ENCODE measurements at regions not wholly inside any gene's neighbourhood (a gene's known extent, or its start where the extent isn't known, plus 50 kb on each side); places are given as distances from the start of the nearest gene placed in this dataset.

DNA sequence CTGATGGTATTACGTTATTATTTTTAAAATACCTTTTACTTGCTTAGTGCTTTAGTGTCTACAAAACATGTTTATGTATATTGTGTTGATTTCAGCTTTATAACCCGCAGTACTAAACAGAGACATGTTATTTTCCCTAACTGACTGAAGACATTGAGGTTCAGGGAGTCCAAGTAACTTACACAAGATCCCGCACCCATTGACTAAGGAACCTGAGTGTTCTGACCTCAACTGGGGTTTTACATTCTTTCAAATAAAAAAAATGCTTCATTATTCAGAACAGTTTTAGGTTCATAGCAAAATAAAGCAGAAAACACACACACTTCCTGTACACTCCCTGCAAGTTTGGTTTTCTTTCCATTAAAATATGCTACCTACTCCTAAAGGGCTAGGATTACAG lies 60.4 kb upstream of the METAP2 start:
- no peak overlapping the region for H3K27ac ChIP-seq
- no peaks in the 10 kb centered on the region for H3K27me3 ChIP-seq
- 53 to 65% (median 58%) methylated on average over 3 of the region's 3 CpGs for WGBS, 3 donors
- no peaks in the 10 kb centered on the region for H3K36me3 ChIP-seq
- no peak overlapping the region for H3K4me3 ChIP-seq
- H3K4me1 ChIP-seq (ENCODE audit: insufficient read depth) = no peaks in the 10 kb centered on the region
- intact Hi-C loops (cut with DNase I) = no loop called here
- no peaks in the 10 kb centered on the region for H3K9me3 ChIP-seq
- TF ChIP-seq EP300 (IDR thresholded peaks at IDR 0.05) = no peak
- TF ChIP-seq, protein P1, sequence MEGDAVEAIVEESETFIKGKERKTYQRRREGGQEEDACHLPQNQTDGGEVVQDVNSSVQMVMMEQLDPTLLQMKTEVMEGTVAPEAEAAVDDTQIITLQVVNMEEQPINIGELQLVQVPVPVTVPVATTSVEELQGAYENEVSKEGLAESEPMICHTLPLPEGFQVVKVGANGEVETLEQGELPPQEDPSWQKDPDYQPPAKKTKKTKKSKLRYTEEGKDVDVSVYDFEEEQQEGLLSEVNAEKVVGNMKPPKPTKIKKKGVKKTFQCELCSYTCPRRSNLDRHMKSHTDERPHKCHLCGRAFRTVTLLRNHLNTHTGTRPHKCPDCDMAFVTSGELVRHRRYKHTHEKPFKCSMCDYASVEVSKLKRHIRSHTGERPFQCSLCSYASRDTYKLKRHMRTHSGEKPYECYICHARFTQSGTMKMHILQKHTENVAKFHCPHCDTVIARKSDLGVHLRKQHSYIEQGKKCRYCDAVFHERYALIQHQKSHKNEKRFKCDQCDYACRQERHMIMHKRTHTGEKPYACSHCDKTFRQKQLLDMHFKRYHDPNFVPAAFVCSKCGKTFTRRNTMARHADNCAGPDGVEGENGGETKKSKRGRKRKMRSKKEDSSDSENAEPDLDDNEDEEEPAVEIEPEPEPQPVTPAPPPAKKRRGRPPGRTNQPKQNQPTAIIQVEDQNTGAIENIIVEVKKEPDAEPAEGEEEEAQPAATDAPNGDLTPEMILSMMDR (IDR thresholded peaks at IDR 0.05) = no peak
- no peak for TF ChIP-seq POLR2A (IDR thresholded peaks at IDR 0.05)
- DNase-seq = no peak

DNA sequence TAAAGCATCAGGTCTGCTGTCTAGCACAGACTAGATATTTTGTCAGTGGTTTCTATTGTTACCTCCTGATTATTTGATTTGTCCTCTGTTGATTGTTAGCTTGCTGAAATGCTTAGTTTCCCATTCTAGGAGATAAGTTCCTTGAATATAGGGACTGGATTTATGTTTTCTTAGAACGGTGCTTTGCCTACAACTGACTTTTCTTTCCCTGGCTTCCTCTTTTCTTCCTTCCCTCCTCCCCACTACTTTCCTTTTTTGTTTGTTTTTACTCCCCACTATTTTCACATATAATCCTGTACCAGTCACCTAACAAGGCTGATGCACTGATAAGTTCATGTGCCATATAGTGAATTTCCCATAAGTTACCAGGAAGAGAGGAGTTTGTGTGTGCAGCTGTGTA lies 58.5 kb upstream of the METAP2 start:
- Histone ChIP-seq H3K9me3 (no peaks in the 10 kb centered on the region), H3K27ac (no peak overlapping the region), H3K36me3 (no peaks in the 10 kb centered on the region), H3K4me1 (ENCODE audit: insufficient read depth) (no peaks in the 10 kb centered on the region), H3K27me3 (no peaks in the 10 kb centered on the region), H3K4me3 (no peak overlapping the region)
- intact Hi-C loops (cut with DNase I) = no loop called here
- no peak for DNase-seq
- 68 to 87% (median 75%) methylated on average over 1 of the region's 1 CpG for WGBS, 3 donors
- TF ChIP-seq POLR2A (IDR thresholded peaks at IDR 0.05) (no peak), EP300 (IDR thresholded peaks at IDR 0.05) (no peak)
- TF ChIP-seq, protein P1 (IDR thresholded peaks at IDR 0.05) = no peak

DNA sequence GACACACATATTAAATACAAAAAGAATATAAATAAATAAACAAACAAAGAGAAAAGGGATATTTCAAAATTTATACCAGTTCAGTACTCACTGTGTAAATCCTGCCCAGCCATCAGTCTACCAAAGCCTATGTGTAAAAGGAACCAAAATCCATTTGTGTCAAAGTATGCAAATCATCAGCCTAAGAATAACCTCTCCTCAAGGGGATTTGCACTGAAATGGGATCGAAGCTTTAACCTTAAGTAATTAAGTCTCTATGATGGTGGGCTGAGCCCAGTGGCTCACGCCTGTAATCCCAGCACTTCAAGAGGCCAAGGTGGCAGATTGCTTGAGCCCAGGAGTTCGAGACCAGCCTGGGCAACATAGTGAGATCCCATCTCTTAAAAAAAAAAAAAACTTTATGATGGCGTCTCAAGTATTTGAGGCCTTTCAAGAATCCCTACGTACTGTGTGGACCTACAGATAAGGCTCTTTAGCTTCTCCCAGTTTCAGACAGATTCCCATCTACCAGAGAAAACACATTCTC lies 57.8 kb upstream of the METAP2 start:
- H3K27me3 ChIP-seq = no peaks in the 10 kb centered on the region
- WGBS, 3 donors = 76 to 84% (median 83%) methylated on average over 5 of the region's 5 CpGs
- H3K9me3 ChIP-seq = no peaks in the 10 kb centered on the region
- no peak overlapping the region for H3K4me3 ChIP-seq
- H3K36me3 ChIP-seq = no peaks in the 10 kb centered on the region
- no peaks in the 10 kb centered on the region for H3K4me1 ChIP-seq (ENCODE audit: insufficient read depth)
- no peak overlapping the region for H3K27ac ChIP-seq
- DNase-seq = no peak
- TF ChIP-seq POLR2A (IDR thresholded peaks at IDR 0.05) (no peak), EP300 (IDR thresholded peaks at IDR 0.05) (no peak)
- TF ChIP-seq, protein P1 (IDR thresholded peaks at IDR 0.05) = no peak
- intact Hi-C loops (cut with DNase I) = no loop called here

DNA sequence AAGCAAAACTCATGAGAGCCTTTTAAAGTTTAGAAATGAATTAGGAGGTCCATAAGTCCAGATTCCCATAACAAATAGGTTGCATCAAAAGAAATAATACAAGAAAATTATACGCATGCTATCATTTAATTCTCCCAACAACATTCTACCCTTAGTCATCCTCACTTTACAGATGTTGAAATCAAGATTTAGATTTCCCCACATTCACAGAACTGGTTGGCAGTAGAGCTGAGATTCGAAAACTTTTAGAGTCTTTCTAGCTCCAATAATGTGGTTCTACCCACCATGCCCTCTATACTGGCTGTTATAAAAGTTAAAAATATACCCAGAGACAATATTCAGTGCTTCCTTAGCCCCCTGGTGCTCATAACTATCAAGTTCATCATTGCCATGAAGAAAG lies 56.6 kb upstream of the METAP2 start:
- Histone ChIP-seq H3K36me3 (no peaks in the 10 kb centered on the region), H3K27ac (no peak overlapping the region), H3K9me3 (no peaks in the 10 kb centered on the region), H3K4me3 (no peak overlapping the region), H3K27me3 (no peaks in the 10 kb centered on the region), H3K4me1 (ENCODE audit: insufficient read depth) (no peaks in the 10 kb centered on the region)
- TF ChIP-seq EP300 (IDR thresholded peaks at IDR 0.05) = no peak
- 87 to 94% (median 91%) methylated on average over 2 of the region's 2 CpGs for WGBS, 3 donors
- intact Hi-C loops (cut with DNase I) = no loop called here
- DNase-seq = no peak

DNA sequence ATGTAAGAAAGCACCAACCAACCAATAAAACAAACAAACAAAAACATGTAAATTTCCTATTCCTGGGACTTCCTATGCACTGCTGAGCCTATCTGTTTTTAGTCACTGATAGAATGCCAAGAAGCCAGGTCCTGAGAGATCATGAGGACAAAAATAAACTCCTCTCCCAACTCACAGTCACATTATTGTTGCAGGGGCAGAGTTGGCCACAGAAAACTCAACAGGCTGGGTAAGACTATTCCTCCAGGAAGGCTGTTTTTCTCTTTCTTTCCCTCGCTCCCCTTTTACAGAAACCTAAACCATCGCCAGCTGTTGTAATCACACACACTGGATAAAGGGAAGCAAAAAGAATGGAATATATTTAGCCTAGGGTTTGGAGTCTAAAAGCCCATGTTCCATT lies 55.8 kb upstream of the METAP2 start:
- H3K4me1 ChIP-seq (ENCODE audit: insufficient read depth) = no peaks in the 10 kb centered on the region
- no peaks in the 10 kb centered on the region for H3K9me3 ChIP-seq
- no peak overlapping the region for H3K4me3 ChIP-seq
- H3K27ac ChIP-seq = no peak overlapping the region
- TF ChIP-seq, protein P1 (IDR thresholded peaks at IDR 0.05) = no peak
- no peak for TF ChIP-seq EP300 (IDR thresholded peaks at IDR 0.05)
- no peak for TF ChIP-seq POLR2A (IDR thresholded peaks at IDR 0.05)
- WGBS, 3 donors = 44 to 58% (median 49%) methylated on average over 2 of the region's 2 CpGs
- intact Hi-C loops (cut with DNase I) = no loop called here
- no peaks in the 10 kb centered on the region for H3K36me3 ChIP-seq
- no peak for DNase-seq
- H3K27me3 ChIP-seq = no peaks in the 10 kb centered on the region
